GM12892 (cell line): ENCODE measurements at regions not wholly inside any gene's neighbourhood (a gene's known extent, or its start where the extent isn't known, plus 50 kb on each side); places are given as distances from the start of the nearest gene placed in this dataset.

Source experiments
- POLR2A ChIP-seq: IDR thresholded peaks from 2 replicates; pipeline ENCODE4 v1.6.1; 2011; ENCODE audit warnings: low read depth, low read length, control low read depth
- POLR2AphosphoS5 ChIP-seq: IDR thresholded peaks from 2 replicates; pipeline ENCODE4 v1.6.1; 2011; ENCODE audit warnings: low read depth, low read length, control low read depth

DNA sequence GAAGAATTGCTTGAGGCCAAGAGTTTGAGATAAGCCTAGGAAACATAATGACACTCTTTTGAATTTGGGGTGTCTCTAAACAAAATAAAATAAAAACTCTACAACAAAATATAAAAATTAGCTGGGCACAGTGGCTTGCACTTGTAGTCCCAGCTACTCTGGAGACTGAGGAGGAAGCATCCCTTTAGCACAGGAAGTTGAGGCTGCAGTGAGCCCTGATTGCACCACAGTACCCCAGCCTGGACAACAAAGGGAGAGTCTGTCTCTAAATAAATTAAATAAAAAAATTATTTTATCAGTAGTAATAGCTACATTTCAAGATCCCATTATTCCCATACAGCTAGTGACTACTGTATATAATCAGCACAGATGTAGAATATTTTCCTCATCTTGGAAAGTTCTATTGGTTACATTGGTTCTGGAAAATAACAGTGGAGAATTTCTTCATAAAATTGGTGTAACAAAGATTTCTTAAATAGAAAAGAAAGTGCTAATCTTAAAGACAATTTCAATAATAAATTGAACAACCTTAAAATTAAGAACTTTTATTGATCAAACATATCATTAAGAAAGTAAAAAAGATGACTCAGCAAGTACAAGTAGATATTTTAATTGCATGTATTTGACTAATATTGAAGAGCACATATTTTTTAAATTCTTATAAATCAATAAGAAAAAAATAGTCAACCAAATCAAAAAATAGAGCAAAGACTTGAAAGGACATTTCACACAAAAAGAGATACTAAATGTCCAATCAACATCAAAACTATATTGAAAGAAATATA, 90.4 kb upstream of the KYNU start:
- TF ChIP-seq POLR2A: no peak
- TF ChIP-seq POLR2AphosphoS5: no peak
